ENCODE measurements at regions not wholly inside any gene's neighbourhood (a gene's known extent, or its start where the extent isn't known, plus 50 kb on each side); places are given as distances from the start of the nearest gene placed in this dataset.
"Not testable (repeated sequence)": the region's sequence is repeated elsewhere in the genome, so short reads cannot be mapped to it uniquely, and the experiment has no call there.

DNA sequence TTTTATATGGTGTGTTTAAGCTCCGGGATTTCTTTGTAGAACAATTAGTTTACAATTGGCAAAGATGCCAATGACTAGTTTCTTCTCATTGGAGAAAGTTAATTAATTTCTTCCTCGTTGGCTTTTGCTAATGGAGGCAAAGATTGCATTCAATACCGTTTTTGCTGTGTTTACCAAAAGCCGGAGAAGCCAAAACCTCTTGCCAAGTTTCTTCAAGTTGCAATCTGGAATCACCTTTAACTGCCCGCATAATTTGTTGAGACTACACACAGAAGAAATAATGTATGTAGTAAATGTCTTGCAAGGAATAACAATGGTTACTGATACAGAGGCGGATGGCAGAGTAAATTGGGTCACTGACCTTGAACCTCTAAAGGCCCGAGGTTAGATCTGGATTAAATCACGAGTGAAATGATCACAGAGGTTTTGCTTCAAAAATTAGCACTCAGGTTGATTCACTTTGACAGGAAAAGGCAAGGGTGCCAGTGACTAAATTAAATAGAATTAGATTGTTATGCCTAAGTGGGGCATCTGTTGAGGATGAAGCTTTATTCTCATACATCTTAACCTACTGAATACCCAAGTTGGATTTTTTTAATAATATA, 732.1 kb upstream of the NR2F2 start:
- no peak for DNase-seq

DNA sequence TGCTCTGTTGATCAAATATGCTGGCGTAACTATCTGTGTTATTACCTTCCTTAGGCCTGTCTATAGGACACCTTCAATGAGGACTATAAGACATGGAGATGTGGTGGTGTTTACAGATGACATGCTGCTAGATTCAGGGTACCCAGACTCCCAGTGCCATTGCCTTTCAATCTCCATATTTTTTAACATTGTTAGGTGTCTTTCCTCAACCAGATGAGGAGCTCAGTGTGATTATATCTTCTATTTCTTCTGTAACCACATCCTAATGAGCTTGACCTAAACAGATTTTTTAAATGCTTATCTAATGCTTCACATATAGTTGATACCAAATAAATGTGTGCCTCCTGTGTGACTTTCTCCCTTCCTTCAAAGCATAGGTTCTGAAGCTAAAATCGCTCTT, 730.1 kb upstream of the NR2F2 start:
- DNase-seq: no peak

DNA sequence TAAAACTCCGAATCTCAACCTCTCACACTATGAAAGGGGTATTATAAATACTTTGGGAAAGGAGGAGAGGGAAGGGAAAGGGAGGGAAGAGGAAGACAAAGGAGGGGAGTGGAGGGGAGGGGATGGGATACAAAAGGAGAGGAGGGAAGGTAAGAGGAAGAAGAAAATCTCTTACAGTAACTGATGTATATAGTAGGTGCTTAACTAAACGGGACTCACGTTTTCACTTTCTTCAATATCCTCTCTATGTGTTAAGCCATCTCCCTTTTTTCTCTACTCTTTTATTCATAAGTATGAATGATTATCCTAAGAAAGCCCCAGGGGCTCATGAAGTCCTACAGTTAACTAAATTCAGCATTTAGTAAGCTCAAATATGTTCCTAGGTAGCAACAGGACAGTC, 729.6 kb upstream of the NR2F2 start:
- DNase-seq: no peak

DNA sequence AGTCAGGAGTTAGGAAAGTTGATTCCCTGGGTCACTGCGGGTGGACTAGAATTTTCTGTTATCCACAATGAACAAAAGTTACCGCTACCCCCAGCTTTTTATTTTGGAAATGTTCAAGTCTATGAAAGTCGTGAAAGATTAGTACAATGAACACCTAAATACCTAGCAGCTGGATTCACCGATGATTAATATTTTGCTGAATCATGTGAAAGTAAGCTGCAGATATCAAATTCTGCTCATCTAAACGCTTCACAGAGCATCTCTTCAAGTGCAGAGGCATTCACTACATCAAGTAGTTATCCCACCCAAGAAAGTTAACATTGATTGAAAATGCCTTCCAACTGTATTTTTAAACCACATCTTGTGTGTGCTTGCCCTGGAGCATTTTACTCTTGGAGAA, 729.0 kb upstream of the NR2F2 start:
- no peak for DNase-seq

DNA sequence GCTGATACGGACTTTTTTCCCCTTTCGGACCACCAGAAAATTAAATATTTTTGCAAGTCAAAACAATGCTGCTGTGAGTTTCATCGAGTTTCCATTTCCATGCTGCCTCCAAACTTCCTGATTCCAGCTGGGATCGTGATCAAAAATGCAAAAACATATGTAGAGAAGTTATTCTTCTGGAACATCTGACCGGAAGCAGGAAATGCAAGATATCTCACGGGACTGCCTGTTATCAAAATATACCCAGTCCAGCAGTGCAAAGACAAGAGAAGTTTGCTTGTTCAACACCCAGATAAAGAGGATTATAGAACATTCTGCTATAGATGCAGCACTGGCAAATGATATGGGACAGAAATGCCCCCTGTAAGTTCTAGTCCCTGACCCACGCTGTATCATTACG, 726.7 kb upstream of the NR2F2 start:
- DNase-seq: no peak

DNA sequence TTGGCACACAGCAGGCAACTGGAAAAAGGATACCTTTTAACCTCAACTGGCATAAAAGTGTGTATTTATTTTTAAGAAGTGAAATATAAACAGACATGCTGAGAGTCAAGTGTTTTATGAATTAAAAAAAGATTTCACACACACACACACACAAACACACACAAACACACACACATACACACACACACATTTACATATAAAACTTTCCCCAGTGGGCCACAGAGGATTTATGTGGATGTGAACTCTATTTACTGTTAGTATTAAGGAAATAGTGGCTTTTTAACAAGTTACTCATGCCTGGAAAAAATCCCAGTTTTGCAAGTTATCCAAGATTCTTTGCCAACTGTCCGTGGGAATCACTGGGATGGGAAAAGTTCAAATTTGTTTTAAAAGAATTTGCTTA, 725.9 kb upstream of the NR2F2 start:
- no peak for DNase-seq

DNA sequence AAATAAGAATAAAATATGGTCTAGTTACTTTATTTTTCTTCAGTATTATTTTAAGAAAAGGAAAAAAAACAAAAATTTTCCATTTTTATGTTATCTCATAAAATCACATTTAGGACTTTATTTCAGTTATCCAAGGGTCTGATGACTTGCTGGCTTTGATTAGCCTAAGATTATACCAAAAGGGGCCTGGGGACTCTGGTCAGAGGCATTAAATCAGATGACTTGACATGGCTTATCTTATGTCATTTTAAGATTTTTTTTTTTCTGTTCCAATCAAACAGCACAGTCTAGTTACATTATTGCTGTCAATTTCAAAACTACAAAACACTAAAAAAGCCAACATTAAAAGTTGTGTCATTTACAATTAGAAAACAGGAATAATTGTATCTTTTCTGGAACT, 725.4 kb upstream of the NR2F2 start:
- DNase-seq: no peak

DNA sequence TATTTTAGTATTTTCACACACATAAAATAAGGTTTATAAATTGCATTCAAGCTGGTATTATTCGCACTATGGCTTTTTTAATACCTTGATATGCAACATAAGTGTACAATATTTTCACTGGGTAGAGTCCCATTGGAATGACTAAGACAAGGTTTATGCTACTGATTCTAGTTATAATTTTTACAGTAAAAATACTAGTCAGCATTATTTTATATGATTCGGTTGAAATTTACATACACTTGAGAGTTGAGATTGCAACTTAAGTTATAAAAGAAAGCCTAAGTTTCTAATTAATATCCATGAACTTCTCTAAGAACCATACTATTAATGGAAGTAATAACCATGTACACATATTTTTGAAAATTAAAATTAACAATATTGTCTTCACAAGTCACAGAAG, 723.9 kb upstream of the NR2F2 start:
- DNase-seq: no peak

DNA sequence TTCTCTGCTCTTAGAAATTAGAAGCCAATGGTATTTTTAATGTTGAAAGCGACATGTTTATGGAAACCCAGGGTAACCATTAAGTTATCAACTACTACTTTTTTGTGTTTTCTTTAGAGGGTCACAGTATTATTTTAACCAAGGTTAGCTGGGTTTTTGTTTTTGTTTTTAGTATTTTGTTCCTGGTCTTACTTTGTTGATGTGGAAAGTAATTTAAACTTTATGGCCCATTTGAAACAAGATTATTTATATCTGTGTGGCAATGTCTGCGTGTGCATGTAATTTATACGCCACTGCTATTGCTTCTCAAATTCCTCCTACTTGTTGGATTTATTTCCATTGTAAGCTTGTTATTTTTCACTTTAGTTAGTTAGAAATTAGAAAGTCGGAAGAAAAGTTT, 722.1 kb upstream of the NR2F2 start:
- no peak for DNase-seq

DNA sequence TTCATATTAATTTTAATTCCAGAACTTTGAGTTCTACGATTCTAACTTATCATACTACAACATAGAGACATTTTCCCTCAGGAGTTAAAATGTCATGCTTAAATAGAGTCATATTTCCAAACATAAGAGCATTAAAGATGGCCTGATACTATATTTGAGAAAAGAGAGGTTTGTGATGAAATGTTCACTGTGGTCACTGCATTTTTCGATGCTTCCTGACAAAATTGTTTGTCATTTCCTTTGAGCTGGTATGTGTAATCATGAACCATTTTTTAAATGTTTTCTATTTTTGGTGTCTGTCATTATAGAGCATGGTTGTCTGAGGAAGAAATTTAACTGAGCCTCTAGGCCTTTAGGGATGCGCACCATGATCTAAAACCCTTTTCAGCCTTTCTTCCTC, 721.4 kb upstream of the NR2F2 start:
- no peak for DNase-seq

DNA sequence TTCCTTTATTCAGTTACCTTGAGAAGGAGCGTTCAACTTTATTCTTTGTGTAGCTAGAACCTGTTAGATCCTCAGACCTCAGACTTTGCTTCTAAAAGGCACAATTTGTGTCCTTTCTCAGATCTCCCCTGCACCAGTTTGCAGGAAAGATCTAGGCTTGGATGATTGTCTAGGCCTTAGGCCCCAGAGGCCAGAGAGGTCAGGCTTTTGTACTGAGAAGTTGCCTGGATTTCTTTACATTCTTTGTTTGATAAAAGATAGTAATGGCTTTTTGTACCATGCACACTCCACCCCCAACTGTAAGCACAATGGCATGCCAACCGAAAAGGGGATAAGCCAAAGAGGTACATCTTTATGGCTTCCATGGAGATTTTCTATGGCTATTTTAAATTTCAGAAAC, 719.6 kb upstream of the NR2F2 start:
- DNase-seq: no peak

DNA sequence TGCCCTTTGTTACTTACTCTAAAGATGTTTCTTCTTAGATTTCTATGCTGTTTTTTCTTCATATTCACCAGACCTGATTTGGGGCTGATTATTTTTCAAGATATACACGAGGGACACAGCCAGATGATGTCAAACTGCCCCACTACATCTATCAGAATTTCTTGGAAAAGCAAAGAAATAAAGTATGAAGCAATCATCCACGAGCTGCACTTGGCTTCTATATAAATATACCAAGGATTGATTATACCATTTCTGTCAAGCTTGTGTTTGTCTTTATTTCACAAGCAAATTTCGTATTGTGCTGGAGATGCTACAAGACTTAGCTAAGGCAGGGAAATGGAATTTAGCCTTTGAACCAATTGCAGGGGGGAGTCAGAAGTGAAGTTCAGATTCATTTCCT, 715.1 kb upstream of the NR2F2 start:
- DNase-seq: no peak

DNA sequence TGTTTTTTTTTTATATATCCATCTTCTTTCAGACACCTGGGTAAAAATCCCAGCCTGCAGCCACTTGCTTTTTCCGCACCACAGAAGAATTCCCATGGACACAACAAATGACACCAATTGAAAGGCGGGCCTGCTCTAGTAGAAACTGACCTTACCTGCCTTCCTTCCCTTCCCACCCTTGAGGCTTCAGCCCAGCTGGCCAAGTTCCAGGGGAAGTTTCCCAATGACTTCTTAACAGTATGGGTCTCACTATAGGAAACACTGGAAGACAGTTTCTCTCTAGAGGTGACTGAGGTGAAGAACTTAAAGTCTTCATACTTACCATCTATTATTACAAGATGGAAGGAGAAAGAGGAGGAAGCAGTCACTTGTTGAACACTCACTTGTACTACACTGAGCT, 714.2 kb upstream of the NR2F2 start:
- DNase-seq: no peak

DNA sequence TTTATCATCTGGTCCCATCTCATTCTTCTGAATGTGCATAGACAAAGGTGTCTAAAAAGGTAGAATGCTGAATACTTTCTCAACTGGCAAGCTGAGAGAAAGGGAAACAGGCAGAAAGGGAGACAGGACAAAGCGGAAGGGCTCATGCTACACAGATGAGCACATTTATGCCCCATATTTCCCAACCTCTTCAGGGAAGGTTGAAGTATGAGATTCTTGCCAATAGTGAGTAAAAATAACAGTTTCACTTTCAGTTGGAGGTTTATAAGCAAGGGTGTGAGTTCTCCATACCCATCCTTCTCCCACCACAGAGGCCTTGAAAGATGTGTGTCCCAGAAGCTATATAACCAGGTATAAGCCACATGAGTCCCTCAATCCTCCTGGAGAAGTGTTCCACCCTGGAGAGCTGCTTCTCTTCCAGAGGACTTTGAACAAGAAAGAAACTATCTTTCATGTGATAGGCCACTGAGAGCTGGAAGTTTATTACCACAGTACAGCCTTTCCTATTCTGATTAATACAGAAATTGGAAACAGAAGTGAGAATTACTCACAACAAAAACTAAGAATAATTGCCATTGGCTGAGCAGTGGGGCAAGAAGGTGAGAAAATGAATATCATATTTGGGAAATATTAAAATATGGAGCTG, 709.4 kb upstream of the NR2F2 start:
- DNase-seq: no peak

DNA sequence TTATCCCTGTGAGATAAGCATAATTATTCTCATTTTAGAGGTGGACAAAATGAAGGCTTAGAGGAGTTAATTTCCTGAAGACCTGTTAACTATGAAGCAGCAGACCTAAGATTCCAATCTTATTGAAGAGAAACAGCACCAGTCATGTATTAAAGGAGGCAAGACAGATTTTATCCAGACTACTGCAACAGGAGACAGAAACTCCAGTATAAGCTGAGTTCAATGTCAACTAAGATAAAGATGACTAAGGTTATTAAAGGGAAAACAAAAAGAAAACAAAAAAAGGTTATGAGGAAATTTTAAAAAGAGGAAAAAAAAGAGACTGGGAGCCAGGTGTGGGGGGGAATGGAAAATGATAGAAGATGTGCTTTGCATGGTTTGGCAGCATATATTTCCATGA, 707.7 kb upstream of the NR2F2 start:
- DNase-seq: no peak

DNA sequence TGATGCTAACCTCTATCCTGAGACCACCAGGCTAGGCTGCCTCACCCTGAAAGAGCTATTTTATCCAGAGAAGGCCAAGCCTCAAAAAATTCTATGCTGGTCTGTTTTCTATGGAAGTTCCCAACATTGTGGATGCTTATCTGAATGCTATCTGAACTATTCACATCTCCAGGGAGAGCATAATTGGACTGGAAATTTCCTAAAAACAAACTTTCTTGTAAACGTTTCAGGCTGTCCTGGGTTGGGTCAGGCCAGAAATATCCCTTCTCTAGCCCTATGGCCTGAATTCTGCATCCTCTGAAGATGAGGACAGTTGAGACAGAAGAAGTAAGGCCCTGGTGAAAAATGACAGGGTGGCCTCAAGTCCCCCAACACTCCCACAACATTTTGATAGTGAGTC, 706.4 kb upstream of the NR2F2 start:
- DNase-seq: no peak

DNA sequence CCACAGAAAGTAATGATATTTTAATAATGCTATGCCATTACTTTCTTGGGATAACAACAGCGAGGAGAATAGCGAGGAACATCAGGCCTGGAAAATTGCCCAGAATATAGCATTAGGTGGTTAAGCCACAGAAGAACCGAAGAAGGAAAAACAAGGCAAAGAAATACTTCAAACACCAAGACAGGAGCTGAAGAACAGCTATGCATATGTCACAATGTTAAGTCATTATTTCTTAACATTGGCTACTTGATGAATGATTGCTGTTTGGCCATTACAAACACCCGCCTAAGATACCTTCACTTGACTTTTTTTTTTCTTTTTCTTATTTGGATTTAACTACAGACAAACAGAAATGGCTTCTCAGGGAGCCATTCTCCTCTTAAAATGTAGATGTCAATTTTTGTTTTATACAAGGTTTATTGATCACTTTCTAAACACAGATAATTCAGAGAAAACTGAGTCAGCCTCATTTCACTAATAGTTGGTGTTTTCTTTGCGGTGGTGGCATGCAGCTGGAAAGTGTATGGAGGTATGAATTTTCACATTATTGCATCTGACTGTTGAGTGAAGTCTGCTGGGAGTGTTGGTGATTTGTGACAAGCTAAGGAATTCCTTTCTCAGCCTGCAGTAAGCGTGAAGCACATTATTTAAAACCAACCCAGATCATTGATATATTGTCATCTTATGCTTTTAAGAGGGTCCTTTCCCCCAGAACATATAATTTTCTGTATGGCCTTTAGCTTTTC, 705.7 kb upstream of the NR2F2 start:
- no peak for DNase-seq

DNA sequence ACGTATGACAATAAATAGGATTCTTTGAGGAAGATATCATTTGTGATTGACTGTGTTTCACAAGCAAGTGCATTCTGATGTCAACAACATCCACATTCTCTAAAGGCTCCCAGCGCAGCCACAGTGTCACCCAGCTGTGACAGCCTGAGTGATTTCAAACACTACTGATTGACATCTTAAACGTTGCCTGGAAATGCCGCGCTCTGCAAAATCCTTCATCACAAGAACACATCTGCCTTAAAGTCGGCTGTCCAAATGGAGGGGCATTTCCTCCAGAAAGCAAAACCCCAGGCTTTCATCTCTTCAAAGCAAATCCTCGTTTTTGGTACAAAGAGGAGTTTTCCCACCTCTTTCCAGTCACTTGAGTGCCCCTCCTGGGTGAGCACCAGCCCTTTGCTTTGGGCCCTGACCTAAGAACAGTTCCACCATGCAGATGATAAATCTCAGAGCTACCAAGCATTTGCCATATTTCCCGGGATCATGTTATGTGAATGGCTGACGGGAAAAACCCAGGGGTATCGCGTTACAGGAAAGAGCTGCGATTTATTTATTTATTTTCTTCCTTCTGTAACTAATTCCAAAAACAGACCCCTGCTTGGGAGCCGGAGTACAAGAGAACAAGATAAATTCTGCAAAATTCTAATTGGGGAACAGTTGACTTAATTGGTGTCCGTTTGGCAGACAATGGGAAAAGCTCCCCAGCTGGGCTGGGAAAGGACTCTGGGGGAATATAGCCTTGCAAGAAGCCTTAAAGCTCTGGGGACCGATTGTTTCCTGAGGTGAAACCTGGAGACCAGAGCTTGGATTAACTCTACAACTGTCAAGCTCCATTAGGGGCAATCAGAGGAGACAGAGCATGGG, 703.8 kb upstream of the NR2F2 start:
- DNase-seq: no peak

DNA sequence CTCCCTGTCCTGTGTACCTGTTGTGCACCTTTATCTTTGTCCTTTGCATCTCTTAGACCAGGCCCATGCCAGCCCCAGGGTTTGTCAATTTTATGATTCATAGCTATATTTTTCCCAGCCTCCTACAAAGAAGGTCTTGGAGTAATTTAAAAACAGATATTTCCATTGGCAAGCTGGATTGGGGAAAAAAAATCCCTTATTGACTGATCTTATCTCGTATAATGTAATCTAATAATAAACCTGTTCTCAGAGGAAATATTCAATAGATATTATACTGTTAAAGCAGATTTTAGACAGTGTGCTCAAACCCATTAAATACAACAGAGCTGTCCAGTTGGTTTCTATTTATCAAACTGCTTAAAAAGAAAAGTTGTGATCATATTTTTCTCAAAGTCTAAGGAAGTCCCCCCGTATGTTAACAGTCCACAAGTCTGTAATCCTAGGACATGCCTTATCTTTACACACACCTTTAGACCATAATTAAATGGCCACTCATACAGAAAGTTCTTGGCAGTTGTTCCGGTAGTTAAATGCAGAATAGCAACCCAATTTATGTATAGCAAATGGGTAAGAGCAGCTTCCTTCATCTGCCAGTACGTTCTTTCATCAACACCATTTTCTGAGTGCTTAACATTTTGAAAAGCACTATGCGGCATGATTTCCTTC, 700.9 kb upstream of the NR2F2 start:
- no peak for DNase-seq

DNA sequence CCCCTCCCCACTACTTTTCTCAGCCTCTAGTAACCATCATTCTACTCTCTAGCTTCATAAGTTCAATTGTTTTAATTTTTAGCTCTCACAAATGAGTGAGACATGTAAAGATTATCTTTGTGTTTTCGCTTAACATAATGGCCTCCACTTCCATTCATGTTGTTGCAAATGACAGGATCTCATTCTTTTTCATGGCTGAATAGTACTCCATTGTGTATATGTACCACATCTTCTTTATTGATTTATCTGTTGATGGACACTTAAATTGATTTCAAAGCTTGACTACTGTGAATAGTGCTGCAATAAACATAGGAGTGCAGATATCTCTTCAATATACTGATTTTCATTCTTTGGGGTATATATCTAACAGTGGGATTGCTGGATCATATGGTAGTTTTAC, 699.8 kb upstream of the NR2F2 start:
- DNase-seq: no peak

DNA sequence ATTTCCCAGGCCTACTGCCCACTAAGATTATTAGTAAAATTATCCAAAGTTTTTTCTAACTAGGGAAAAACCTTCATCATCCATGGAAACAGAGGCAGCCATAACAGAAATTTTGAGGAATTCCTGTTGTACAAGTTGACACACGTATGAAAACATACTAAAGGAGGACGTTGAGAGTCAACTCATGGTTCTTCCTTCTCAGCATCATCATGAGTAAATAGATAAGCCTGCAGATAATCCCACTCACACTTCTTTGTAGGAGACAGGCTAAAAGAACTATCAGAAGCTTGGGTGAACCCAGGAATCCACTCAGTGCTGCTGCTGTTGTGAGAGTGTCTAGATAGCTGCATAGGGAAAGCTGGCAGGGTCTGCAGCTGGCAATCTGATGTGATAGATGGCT, 694.8 kb upstream of the NR2F2 start:
- DNase-seq: no peak

DNA sequence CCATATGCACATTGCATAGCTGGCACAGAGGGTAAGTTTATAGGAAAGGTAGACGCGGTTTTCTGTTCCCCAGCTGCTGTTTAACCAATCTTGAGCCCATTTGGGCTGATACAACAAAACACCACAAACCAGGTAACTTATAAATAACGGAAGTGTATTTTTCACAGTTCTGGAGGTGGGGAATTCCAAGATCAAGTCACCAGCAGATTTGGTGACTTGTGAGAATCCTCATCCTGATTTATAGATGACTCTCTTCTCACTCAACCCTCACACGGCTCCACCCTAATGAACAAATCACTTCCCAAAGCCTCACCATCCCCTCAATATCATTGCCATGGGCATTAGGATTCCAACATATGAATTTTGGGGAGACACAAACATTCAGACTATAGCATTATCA, 694.4 kb upstream of the NR2F2 start:
- no peak for DNase-seq

DNA sequence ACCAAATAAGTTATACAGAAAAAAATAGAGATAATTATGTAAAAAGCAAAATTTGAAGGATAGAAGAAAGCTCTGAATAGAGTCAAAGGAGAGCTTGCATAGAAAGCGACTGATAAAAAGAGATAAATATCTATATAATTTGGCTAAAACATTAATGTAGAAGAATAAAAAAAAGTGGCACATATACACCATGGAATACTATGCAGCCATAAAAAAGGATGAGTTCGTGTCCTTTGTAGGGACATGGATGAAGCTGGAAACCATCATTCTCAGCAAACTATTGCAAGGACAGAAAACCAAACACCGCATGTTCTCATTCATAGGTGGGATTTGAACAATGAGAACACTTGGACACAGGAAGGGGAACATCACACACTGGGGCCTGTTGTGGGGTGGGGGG, 693.3 kb upstream of the NR2F2 start:
- DNase-seq: not testable (repeated sequence)
